NOMO-1 treated with dmso at 0.1 percent for 144 hours (cell line): ENCODE measurements at regions not wholly inside any gene's neighbourhood (a gene's known extent, or its start where the extent isn't known, plus 50 kb on each side); places are given as distances from the start of the nearest gene placed in this dataset.

Source experiments
- DNase-seq: peaks from one replicate; lab custom pipeline; 2025; ENCODE audit not compliant: unreplicated experiment; lab: John Stamatoyannopoulos, UW

GRCh38 chr4:26069218-26069617, 155.2 kb downstream of the SMIM20 start:
- DNase-seq, result no peak

- no peak for DNase-seq
Observed at GRCh38 chr4:26071688-26072087, 157.7 kb downstream of the SMIM20 start.

DNA sequence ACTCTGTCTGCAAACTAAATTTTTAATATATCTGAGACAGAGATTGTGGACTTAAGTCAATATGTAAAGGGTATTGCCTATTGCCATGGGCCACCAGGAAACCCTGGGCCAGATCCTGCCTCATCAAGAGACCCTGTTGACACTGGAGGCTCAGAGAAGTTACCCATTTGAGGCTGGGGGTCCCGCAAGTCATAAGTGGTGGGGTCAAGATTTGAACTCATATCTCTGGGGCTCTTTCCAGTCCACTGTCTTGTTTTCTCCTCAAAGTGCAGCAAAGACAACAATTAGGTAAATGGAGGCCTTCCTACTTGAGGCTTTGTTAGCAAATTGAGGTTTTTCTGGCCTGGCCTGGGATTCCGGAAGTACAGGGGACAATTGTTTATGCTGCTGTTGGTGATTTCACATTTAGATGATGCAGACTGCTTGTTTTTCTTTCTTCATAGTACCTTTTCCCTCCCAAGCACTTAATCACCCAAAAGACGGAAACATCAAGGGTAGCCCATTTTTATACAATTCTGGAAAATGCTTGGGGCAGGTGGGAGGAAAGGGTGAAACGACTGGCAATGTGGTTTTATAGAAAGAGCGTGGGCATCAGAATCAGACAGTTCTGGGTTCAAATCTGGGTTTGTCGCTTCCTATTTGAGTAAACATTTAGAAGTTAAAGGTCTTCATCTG, 160.0 kb downstream of the SMIM20 start:
- DNase-seq, result no peak

GRCh38 chr4:26074712-26075430, 160.9 kb downstream of the SMIM20 start:
- peak; percentile 69 for DNase-seq

GRCh38 chr4:26075583-26075982, 161.6 kb downstream of the SMIM20 start:
- DNase-seq, result no peak

GRCh38 chr4:26076000-26076587, 162.1 kb downstream of the SMIM20 start:
- peak; percentile 64 for DNase-seq

GRCh38 chr4:26076896-26077295, 162.9 kb downstream of the SMIM20 start:
- no peak for DNase-seq

- DNase-seq, result no peak
Observed at GRCh38 chr4:26077756-26078155, 163.7 kb downstream of the SMIM20 start.

GRCh38 chr4:26080870-26081628, 167.0 kb downstream of the SMIM20 start:
- no peak for DNase-seq

- peak; percentile 38 for DNase-seq
Observed at GRCh38 chr4:26081795-26082498, 167.9 kb downstream of the SMIM20 start.

- DNase-seq, result no peak
Observed at GRCh38 chr4:26082565-26082964, 168.5 kb downstream of the SMIM20 start.

- peak; percentile 21 for DNase-seq
Observed at GRCh38 chr4:26083987-26084386, 170.0 kb downstream of the SMIM20 start.

DNA sequence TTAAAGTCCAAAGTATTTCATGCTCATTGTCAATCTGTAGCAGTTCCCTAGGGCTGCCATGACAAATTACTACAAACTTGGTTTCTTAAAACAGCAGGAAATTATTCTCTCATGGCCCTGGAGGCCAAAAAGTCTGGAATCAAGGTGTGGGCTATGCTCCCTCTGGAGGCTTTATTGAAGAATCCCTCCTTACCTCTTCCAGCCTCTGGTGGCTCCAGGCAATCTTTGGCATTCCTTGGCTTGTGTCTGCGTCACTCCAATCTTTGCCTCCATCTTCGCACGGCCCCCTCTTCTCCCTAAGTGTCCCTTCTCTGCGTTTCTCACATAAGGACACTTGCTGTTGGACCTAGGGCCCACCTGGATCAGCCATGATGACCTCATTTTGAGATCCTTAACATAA, 170.4 kb downstream of the SMIM20 start:
- no peak for DNase-seq

- DNase-seq, result no peak
Observed at GRCh38 chr4:26085551-26085950, 171.5 kb downstream of the SMIM20 start.

DNA sequence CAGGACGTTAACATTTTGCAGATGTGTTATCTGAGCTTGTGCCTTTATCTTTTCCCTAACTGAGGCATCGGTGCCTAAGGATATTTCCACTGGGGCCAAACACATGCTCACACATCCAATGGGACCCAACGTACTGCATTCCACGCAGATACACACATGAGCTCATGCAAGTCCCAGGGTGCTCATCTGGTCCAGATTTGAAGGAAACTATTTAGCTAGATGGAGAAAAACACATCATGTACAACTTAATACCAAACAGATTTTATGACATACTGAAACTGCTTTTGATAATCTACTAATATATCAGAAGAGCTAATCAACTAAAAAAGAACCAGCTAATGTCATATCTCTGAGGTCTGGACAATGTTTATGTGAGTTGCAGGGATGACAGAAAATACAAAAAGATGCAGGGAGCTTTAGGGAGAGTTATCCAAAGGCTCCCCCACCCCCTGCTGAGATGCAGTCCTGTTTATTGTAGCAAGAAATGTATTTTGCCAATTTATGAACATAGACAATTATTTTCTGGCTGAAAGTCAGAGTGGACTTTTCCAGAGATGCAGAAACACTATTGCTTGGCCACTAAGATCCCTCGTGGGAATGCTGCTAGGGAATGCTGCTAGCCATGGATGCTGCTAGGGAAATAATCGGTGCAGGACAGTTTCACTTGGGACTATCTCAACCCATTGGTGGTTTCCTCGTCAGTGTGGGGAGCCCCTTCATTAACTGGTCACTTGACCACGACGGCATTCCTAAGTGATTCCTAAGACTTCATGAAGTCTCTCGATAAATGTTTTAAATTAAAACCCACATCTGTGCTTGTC, 172.8 kb downstream of the SMIM20 start:
- no peak for DNase-seq

- DNase-seq, result no peak
Observed at GRCh38 chr4:26088433-26088928, 174.5 kb downstream of the SMIM20 start.

DNA sequence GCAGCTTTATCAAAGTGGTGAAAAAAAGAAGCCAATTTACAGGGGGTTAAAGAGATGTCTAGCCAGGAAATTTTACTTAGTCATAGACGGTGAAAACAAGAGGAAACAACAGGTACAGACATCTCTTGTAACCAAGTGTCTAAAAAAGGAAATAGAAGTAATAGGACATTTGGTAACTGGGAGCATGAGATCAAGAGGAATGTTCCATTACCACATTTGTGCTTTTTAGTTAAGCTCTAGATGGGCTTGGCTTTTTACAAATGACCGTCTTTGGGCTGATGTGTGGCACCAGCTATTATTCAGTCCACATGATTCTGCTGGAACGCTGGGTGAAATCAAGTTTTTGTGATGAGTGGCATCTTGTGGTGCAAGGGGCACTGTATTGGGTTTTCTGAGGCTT, 179.5 kb downstream of the SMIM20 start:
- DNase-seq, result no peak

GRCh38 chr4:26094076-26094475, 180.1 kb downstream of the SMIM20 start:
- DNase-seq, result no peak

- DNase-seq, result no peak
Observed at GRCh38 chr4:26094911-26095310, 180.9 kb downstream of the SMIM20 start.

DNA sequence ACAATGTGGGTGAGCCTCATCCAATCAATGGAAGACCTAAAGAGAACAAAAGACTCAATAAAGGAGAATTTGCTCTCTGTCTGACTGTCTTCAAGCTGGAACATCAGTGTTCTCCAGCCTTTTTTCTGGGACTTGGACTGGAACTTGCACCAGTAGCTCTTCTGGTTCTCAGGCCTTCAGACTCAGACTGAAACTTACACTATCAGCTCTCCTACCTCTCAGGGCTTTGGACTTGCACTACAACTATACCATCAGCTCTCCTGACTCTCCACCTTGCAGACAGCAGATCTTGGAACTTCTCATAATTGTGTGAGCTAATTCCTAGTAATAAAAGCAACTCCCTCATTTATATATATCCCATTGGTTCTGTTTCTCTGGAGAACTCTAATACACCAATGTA, 185.9 kb downstream of the SMIM20 start:
- no peak for DNase-seq
